Non-pigmented ciliary epithelial cell (primary cell): ENCODE measurements at regions not wholly inside any gene's neighbourhood (a gene's known extent, or its start where the extent isn't known, plus 50 kb on each side); places are given as distances from the start of the nearest gene placed in this dataset.

Experiments used
- DNase-seq: peaks from one replicate; pipeline ENCODE4 v3.0.0-alpha.2; 2010; ENCODE audit warnings: low read depth

DNA sequence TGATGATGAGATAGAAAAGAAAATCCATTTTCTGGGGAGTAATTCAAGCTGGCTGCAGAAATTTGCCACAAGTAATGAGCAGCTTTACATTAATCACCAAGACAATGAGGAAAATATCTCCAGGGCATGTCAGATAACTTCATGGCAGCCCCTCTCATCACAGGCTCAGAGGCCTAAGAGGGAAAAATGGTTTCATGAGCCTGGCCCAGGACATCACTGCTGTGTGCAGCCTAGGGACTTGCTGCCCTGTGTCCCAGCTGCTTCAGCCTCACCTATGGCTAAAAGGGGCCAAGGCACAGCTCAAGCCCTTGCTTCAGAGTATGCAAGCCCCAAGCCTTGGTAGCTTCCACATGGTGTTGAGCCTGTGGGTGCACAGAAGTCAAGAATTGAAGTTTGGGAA is 161.7 kb downstream of the OPA1 start:
- no peak for DNase-seq

DNA sequence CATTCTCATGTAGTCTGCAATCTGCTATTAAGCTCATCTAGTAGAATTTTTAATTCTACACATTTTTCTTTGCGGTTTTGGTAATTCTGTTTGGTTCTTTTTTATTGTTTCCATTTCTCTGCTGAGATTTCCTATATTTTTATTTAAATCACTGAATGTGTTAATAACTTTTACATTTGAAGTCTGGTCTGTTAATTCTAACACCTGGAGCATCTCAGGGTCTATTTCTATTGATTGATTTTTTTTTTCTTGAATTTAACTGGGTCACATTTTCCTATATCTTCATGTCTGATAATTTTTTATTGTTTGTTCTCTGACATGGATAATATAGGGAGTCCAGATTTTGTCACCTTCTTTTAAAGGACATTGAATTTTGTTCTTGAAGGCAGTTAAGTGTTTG is 163.5 kb downstream of the OPA1 start:
- DNase-seq = no peak

DNA sequence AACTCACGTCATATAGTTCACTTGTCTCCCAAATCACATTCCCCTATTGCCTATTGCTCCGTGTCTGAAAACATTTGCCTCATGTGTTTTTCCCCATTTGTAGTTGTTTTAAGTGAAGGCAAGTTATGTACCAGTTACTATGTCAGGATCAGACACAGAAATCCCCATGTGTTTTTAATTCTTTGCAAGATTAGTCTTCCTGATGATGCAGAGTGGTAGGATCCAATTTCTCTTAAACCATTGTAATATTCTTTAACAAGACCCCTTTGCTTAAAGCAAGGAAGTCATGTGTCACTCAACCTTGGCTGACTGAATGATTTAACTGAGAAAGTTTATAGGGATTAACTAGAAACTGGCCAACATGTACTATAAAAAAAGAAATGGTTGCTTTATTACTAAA is 164.4 kb downstream of the OPA1 start:
- DNase-seq = no peak

DNA sequence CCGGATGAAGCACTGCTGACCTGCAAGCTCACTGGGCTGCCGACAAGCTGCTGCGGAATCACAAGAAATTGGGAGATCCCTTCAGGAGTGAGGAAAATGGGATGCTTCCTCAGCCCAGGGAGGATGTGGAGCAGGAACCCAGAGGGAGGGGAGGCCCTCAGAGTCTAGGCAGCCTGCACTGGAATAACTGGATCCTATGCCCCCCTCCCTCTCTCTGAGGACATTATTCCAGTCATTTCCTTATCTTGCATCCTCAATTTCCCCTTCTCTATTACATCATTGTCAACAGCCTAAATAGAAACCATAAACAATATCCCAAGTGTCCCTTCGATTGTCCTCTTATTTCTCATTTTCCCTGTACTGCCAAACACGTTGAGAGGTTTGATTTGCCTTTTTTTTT is 169.0 kb downstream of the OPA1 start:
- DNase-seq = no peak

DNA sequence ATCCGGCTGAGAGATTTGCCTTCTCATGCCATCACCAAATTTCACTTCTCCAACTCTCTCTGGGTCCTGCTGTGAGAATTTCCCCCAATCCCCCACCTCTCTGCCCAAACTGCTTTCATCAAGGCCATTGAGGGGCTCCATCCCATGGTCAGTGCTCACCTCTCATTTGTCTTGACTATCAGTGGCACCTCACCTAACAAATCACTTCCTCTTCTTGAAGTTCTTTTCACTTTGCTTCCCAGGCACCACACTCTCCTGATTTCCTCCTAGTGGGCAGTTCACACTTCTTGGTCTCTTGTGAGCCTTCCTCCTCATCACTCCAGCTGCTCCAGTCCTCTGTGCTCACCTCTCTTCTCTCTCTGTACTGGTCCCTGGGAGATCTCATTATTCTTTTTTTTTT is 169.6 kb downstream of the OPA1 start:
- no peak for DNase-seq

DNA sequence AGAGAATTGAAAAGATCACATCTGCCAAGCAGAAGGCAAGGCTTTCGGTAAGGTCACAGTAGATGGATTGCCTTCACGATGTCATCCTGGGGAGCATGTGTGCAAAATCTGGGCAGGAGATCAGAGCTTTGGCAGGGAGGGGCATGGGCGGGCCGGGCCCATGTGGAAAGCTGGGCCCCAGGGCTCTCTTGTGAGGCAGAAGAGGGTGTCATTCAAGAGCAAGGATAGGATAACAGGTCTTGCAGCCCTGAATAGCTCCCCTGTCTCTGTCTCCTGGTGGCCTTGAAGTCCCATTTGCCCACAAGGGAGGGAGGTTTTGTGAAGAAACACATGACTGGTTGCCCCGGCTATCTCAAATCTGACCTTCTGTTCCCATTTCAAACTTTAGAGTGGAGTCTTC is 172.0 kb downstream of the OPA1 start:
- no peak for DNase-seq

DNA sequence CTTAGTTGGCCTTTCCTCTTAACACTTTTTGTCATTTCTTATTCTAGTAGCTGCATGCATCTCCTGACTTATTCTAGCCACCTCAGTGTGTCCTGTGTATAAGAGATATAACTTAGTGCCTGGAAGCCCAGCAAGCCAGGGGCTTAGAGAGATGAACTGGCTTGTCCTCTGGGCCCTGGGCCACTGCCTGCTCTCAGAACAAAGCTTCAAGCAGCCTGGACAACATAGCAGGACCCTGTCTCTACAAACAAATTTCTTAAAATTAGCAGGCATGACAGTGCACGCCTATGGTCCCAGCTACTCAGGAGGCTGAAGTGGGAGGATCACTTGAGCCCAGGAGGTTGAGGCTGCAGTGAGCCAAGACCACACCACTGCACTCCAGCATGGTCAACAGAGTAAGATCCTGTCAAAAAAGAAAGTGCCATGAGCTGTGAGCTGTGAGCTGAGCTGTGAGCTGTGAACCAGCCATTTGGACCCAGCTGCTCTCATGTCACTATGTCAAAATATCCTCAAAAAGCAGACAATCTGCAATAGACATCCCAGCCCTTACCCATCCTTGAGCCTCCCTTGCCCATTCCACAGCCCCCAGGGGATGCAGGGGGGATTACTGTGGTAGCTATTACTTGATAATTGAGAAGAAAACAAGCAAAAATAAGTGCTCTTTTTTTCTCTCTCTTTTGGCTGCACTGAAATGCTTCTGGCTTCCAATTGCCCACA is 174.5 kb downstream of the OPA1 start:
- DNase-seq = no peak

GRCh38 chr3:193768070-193768394 is 175.0 kb downstream of the OPA1 start:
- no peak for DNase-seq

DNA sequence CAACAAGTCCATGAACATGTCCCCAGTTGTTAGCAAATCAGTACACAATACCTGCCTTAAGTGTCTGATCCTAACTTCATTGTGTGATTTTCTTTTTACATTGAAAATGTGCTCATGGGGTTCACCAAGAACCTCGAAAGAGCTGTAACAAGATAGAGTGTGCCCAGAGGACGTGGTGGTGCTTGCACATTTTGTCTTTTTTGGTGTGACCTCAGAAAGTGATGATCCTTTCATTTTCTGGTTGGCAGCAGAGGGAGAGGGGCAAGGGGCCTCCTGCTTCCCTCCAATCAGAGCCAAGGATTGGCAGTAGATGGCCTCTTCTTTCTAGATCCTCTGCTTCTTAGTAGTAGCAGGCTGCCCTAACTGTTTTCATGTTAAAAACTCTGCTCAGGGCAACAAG is 176.4 kb downstream of the OPA1 start:
- DNase-seq = no peak

GRCh38 chr3:193771011-193771652 is 178.1 kb downstream of the OPA1 start:
- DNase-seq = no peak

DNA sequence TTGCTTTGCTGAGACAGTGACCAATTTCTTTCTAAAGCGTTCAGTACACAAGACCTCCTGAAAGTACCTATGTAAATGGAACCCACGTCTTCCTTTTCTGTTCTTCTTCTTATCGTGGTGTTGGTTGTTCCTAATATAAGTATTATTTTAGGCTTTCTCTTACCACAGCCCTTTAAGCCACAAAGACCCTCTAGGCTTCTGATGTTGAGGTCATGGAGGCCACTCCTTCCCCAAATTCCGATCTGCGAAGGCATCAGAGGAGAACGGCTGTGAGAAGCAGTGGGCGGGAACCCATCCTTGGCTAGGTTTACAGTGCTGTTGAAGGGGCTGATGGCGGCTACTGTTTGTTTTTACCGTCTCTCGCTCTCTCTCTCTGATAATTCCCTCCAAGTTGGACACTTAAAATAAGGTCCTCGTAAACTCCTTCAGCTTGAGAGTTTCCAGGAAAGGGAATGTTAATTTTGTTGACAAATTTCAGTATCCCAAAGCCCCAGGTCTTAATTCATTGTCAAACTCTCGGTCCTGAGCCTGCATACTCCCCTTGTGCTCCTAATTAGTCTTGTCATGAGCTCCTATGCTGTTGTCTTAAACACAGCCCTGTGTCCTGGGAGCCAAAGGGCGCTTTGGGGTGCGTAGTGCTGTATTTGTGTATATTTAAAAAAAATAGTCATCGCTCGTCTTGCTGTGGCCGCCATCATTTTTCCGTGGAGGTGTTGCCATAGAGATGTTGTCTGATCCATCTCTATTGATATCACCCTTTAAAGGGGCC is 178.8 kb downstream of the OPA1 start:
- no peak for DNase-seq

- DNase-seq = no peak
These were observed 179.4 kb downstream of the OPA1 start for GRCh38 chr3:193772422-193772763.

- DNase-seq = no peak
These were observed 180.5 kb downstream of the OPA1 start for GRCh38 chr3:193773266-193774220.

- DNase-seq = no peak
These were observed 181.4 kb downstream of the OPA1 start for GRCh38 chr3:193774272-193774915.

- DNase-seq = no peak
These were observed 181.9 kb downstream of the OPA1 start for GRCh38 chr3:193774916-193775285.

DNA sequence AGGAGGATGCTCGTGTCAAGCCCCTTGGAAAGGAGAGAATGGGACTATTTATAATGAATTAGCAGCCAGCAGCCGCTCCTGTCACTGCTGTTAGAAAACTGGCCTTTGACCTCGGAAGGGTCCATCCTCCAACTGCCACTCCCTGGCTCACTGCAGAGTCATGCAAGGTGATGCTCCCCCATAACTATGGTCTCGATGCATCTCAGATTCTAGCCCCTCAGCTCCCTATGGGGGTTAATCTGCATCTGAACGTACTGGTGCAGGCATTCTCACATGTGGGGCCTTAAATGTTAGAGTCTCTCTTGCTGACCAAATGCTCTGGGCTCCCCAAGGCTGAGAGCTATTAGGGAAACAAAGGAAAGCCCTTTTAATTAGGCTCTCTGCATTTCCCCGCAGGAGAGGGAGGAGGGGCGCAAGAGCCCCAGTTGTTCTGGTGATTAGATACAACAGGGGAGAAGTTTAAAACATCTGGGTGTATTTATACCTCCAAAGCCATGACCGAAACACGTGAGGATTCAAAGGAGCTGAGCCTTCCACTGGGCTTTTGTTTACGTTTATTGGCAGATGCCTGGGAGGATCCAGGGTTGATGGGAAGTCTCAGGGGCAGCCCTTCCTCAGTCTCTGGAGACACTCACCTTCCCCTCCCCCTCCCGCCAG is 182.5 kb downstream of the OPA1 start:
- DNase-seq = no peak

GRCh38 chr3:193776626-193777358 is 183.8 kb downstream of the OPA1 start:
- DNase-seq = no peak

- no peak for DNase-seq
These were observed 184.5 kb downstream of the OPA1 start for GRCh38 chr3:193777524-193777923.

- DNase-seq = no peak
These were observed 185.7 kb downstream of the OPA1 start for GRCh38 chr3:193778676-193779075.

- no peak for DNase-seq
These were observed 186.9 kb downstream of the OPA1 start for GRCh38 chr3:193779933-193780332.

DNA sequence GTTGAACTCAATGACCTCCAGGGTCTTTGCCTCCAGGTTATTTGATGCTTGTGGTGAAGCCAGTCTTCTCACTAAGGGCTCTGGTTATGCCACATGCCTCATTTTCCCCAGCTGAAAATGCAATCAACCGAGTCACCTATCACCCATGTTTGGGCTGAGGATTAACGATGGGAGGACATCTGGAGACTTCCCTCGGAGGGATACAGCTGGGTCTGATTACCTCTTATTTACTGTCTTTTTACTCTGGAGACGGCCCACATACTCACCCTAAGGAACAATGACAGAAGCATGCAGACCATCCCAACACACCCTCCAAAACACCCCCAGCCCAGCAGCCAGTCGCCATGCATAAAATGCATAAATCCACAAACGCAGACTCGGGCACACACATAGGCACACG is 187.4 kb downstream of the OPA1 start:
- DNase-seq = no peak
